A673 (cell line): ENCODE measurements at regions not wholly inside any gene's neighbourhood (a gene's known extent, or its start where the extent isn't known, plus 50 kb on each side); places are given as distances from the start of the nearest gene placed in this dataset.

ENCODE experiments used
- BruUV-seq: library from RNA; stranded (reverse); fragments of 400-500 nt; replicated peaks from 2 replicates; lab custom pipeline; 2021; lab: Mats Ljungman, UMichigan
- CTCF ChIA-PET: fragments of 300-600 bp; sonication (Branson Sonifier 250); formaldehyde crosslinking; loops from one replicate; lab custom pipeline; 2022; ENCODE audit warnings: antibody characterized with exemption; lab: Charles Lee
- POLR2A ChIA-PET: fragments of 300-600 bp; sonication (Branson Sonifier 250); formaldehyde crosslinking; loops from one replicate; lab custom pipeline; 2022; ENCODE audit warnings: antibody characterized with exemption; ENCODE audit not compliant: low non-redundant PET; lab: Charles Lee
- DNase-seq: peaks from one replicate; pipeline ENCODE4 v3.0.0-alpha.2; 2015; ENCODE audit warnings: low spot score
- H3K27ac ChIP-seq: fragments of 200-600 bp; sonication (generic); 2 replicates; pipeline ENCODE4 v1.5.1; 2016; ENCODE audit warnings: mixed run types, low read depth, mild to moderate bottlenecking, mixed read lengths, antibody characterized with exemption, low read length; ENCODE audit not compliant: poor library complexity, severe bottlenecking
- H3K27me3 ChIP-seq: fragments of 200-600 bp; sonication (generic); replicated peaks from 2 replicates; pipeline ENCODE4 v1.6.1; 2017; ENCODE audit warnings: mixed run types, low read depth, mild to moderate bottlenecking, mixed read lengths, antibody characterized with exemption, low read length; ENCODE audit not compliant: insufficient read depth, poor library complexity
- H3K36me3 ChIP-seq: fragments of 200-600 bp; sonication (generic); 2 replicates; pipeline ENCODE4 v1.6.1; 2016; ENCODE audit warnings: mixed run types, mild to moderate bottlenecking, mixed read lengths, antibody characterized with exemption, low read length; ENCODE audit not compliant: insufficient read depth, poor library complexity, severe bottlenecking
- H3K4me1 ChIP-seq: fragments of 200-600 bp; sonication (generic); 2 replicates; pipeline ENCODE4 v1.6.1; 2017; ENCODE audit warnings: mixed run types, mild to moderate bottlenecking, mixed read lengths, antibody characterized with exemption, low read length; ENCODE audit not compliant: insufficient read depth, poor library complexity, severe bottlenecking
- H3K4me3 ChIP-seq: fragments of 200-600 bp; sonication (generic); 2 replicates; pipeline ENCODE4 v1.5.1; 2016; ENCODE audit warnings: low read depth, mixed run types, mild to moderate bottlenecking, mixed read lengths, low read length; ENCODE audit not compliant: poor library complexity, severe bottlenecking
- H3K9me3 ChIP-seq: fragments of 200-600 bp; sonication (generic); 2 replicates; pipeline ENCODE4 v1.6.1; 2016; ENCODE audit warnings: mixed run types, low read depth, mild to moderate bottlenecking, mixed read lengths, antibody characterized with exemption, low read length; ENCODE audit not compliant: poor library complexity, severe bottlenecking
- EZH2 ChIP-seq: fragments of 200-600 bp; sonication (generic); IDR thresholded peaks from 2 replicates; pipeline ENCODE4 v1.6.1; 2017; ENCODE audit warnings: borderline replicate concordance, low read depth, mild to moderate bottlenecking, mixed read lengths, antibody characterized with exemption, low read length; ENCODE audit not compliant: poor library complexity, severe bottlenecking
- intact Hi-C: fragments of 100-400 bp; cut with micrococcal nuclease; formaldehyde crosslinking; loops from one replicate; pipeline ENCODE4 v1.10.0; 2022; ENCODE audit not compliant: unreplicated experiment
- TF ChIP-seq, protein P1 (sequence below): fragments of 300-800, 200-600 bp; sonication (generic); conservative IDR thresholded peaks from 2 replicates; pipeline ENCODE4 v1.5.1; 2017; ENCODE audit warnings: low read depth, mild to moderate bottlenecking, antibody characterized with exemption, low read length, moderate library complexity, mixed read lengths

GRCh38 chr17:73785958-73786743 lies 141.9 kb upstream of the SDK2 start:
- Histone ChIP-seq H3K4me1 (no peaks in the 10 kb centered on the region), H3K36me3 (no peaks in the 10 kb centered on the region), H3K27ac (no peak overlapping the region), H3K4me3 (no peak overlapping the region), H3K27me3 (peaks cover 51% of the 10 kb centered on the region), H3K9me3 (no peaks in the 10 kb centered on the region)
- no peak for DNase-seq
- no peak for TF ChIP-seq EZH2
- TF ChIP-seq, protein P1, sequence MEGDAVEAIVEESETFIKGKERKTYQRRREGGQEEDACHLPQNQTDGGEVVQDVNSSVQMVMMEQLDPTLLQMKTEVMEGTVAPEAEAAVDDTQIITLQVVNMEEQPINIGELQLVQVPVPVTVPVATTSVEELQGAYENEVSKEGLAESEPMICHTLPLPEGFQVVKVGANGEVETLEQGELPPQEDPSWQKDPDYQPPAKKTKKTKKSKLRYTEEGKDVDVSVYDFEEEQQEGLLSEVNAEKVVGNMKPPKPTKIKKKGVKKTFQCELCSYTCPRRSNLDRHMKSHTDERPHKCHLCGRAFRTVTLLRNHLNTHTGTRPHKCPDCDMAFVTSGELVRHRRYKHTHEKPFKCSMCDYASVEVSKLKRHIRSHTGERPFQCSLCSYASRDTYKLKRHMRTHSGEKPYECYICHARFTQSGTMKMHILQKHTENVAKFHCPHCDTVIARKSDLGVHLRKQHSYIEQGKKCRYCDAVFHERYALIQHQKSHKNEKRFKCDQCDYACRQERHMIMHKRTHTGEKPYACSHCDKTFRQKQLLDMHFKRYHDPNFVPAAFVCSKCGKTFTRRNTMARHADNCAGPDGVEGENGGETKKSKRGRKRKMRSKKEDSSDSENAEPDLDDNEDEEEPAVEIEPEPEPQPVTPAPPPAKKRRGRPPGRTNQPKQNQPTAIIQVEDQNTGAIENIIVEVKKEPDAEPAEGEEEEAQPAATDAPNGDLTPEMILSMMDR, result no peak
- BruUV-seq, result no TSS peak
- ChIA-PET CTCF (no interaction called here), POLR2A (no interaction called here)
- intact Hi-C loops, result no loop called here

DNA sequence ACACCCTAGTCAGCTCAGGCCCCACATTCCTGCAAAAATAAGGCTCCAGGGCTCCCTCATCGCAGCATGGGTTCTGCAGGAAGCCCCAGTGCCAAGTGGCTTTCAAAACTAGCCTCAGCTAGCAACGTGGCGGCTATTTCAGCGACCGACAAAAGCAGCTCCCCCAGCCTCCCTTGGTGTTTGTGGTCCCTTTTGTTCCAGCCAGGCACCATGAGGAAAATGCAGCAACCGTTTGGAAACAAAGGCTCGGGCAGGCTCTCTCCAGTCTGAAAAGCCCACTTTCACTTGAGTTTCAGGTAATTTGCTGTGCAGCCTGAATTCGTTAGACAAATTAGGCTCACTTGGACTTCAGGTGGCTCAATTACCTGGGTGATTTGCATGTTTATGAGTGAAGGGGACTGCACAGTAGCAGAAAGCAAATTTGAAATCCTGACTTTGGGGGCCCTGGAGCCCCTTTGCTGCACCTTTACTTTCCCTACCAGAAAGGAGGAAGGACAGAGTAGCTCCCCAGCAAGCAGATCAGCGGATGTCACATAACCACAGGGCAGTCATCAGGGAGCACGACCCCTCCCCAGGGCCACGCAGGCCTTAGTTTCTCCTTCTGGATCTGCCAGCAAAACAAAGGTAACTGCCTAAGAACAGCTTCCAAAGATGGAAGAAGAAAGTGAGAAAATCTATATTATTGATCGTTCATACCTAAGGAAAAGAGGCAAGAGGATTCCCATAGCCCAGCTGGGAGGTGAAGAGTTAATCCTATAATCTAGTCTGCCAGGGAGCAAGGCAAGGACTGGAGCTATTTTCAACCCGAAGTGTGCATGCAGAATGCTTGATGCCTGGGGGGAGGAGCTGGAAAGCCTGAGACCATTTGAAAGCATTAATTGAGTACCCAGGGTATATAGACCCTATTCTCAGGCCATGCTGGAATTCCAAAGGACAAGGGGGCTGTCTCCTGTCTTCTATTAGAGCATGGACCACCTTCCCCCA lies 143.1 kb upstream of the SDK2 start:
- no peaks in the 10 kb centered on the region for H3K9me3 ChIP-seq
- DNase-seq, result no peak
- peaks cover 39% of the 10 kb centered on the region for H3K27me3 ChIP-seq
- no TSS peak for BruUV-seq
- no peaks in the 10 kb centered on the region for H3K36me3 ChIP-seq
- H3K4me1 ChIP-seq, result no peaks in the 10 kb centered on the region
- POLR2A ChIA-PET, result no interaction called here
- no peak overlapping the region for H3K27ac ChIP-seq
- no peak overlapping the region for H3K4me3 ChIP-seq
- intact Hi-C loops, result no loop called here
- CTCF ChIA-PET, result no interaction called here
- TF ChIP-seq, protein P1, result no peak
- TF ChIP-seq EZH2, result no peak

- Histone ChIP-seq H3K4me1 (no peaks in the 10 kb centered on the region), H3K27me3 (peaks cover 33% of the 10 kb centered on the region), H3K9me3 (no peaks in the 10 kb centered on the region), H3K36me3 (no peaks in the 10 kb centered on the region), H3K27ac (no peak overlapping the region), H3K4me3 (no peak overlapping the region)
- intact Hi-C loops, result no loop called here
- no peak for DNase-seq
- POLR2A ChIA-PET, result interaction anchor here (0.6 kb wide), 1 partner anchor 9 kb away, joined by 3 read pairs; no protein-coding TSS in a partner anchor
- no TSS peak for BruUV-seq
- TF ChIP-seq, protein P1, result no peak
- TF ChIP-seq EZH2, result no peak
- CTCF ChIA-PET, result no interaction called here
Measured at GRCh38 chr17:73788111-73788510, 143.9 kb upstream of the SDK2 start.
